ENCODE measurements at regions not wholly inside any gene's neighbourhood (a gene's known extent, or its start where the extent isn't known, plus 50 kb on each side); places are given as distances from the start of the nearest gene placed in this dataset.

DNA sequence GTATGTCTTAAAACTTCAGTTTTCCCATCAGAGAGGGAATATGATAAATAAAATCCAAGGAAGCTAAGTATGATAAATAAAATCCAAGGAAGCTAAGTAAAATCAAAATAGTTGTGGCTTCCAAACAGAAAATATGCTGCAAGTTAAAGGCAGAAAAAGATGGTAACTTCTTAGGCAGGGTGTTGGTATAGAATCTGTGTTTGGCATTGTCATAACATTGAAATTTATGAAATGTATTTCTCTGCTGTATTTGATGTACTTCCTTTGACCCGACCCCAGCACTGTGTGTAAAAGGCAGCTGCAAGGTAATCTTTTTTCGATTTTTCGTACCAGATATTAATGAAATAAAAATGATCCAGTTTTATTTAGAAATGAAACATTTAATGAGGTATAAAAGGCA lies 537.2 kb downstream of the TFEC start:
- TF ChIP-seq, protein P1, sequence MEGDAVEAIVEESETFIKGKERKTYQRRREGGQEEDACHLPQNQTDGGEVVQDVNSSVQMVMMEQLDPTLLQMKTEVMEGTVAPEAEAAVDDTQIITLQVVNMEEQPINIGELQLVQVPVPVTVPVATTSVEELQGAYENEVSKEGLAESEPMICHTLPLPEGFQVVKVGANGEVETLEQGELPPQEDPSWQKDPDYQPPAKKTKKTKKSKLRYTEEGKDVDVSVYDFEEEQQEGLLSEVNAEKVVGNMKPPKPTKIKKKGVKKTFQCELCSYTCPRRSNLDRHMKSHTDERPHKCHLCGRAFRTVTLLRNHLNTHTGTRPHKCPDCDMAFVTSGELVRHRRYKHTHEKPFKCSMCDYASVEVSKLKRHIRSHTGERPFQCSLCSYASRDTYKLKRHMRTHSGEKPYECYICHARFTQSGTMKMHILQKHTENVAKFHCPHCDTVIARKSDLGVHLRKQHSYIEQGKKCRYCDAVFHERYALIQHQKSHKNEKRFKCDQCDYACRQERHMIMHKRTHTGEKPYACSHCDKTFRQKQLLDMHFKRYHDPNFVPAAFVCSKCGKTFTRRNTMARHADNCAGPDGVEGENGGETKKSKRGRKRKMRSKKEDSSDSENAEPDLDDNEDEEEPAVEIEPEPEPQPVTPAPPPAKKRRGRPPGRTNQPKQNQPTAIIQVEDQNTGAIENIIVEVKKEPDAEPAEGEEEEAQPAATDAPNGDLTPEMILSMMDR (IDR thresholded peaks at IDR 0.05; ENCODE audit: low read depth, low read length, poor library complexity, severe bottlenecking), result no peak
- TF ChIP-seq EZH2phosphoT487 (IDR thresholded peaks at IDR 0.05; ENCODE audit: borderline replicate concordance, low read length), result no peak
